ENCODE measurements at regions not wholly inside any gene's neighbourhood (a gene's known extent, or its start where the extent isn't known, plus 50 kb on each side); places are given as distances from the start of the nearest gene placed in this dataset.

DNA sequence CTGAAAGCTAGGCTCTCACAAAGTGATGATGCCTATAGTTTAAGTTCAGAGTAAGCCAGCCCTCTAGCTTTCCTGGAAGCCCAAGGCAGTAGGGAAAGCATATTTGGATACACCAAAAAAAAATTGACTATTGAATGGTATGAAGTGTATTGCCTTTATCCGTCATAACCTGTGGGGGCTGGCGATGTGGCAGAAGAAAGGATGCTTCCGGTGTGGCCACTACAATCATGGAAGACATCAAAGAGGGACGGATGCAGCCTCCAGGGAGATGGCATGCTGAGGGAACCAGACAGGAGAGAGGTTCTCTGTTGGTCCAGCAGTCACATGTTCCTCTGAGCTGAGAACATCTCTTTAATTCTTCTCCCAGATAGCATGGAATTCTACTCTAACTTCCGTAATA is 170.3 kb downstream of the TMEM18 start:
- DNase-seq = no peak

DNA sequence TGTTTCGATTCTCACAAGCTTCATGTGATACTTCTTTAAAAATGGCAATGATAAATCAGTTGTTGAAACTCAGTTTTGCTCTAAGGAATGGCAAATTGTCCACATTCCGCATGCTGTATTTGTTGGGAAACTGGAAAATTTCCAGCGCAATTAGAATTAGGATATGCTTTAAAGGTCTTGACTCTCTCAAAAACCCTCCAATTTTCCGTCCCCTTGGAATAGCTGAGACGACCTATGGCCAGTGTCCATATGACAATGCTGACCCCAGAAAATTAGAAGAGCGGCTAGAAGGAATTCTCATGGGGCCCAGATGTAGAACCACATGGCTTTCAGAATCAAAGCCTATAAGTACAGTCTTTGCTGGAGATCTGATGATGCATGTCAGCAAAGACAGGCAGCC is 170.8 kb downstream of the TMEM18 start:
- DNase-seq = no peak

DNA sequence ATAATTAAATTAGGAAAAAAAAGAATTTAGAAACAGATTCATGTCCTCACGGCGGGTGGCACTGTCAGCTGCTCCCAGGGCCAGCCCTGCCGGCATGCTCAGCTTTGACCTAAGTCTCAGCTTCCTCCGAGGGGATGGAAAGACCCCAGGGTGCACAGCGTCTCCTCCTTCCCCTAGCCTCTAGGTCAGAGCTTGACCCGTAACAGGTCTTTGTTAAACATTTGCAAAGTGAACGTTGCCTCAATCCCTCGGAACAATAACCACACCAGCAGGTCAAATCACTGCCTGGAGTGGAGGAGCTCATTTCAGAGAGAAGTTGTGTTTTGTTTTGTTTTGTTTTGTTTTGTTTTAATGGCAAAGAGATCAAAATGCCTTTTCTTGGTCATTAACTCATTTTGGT is 171.3 kb downstream of the TMEM18 start:
- DNase-seq = no peak

GRCh38 chr2:503288-503999 is 173.8 kb downstream of the TMEM18 start:
- DNase-seq = no peak

DNA sequence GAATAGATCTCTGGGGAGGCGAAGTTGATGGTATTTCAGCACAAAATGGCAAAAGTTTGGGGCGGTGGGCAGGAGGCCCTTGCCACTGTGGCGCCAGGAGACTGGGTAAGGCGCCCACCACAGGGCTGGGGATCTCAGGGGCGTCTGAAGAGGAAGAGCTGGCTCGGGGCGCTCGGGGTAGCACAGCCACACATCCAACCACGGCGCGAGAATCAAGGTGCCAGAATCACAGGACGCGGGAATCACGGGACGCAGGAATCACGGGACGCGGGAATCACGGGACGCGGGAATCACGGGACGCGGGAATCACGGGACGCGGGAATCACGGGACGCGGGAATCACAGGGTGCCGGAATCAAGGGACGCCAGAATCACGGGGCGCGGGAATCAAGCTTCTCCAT is 174.4 kb downstream of the TMEM18 start:
- no peak for DNase-seq

GRCh38 chr2:501667-502066 is 175.5 kb downstream of the TMEM18 start:
- no peak for DNase-seq

DNA sequence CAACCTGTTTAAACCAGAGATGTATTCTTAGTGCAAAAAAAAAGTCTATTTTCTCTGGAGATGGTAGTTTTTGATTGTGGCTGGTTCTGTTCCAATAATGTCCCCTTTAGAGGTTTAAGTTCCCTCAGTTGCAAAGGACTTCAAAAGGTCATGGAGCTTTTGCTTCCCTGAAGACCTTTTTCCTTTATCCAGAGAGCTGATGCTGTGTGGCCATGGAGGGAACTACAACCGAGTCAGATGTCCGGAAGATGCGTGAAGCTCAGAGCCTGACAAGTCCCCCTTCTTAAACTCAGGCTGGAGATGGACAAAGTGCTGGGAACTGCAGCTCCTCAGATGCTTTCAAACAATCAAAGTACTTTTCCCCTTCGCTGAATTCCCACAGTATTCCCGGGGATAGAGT is 176.1 kb downstream of the TMEM18 start:
- DNase-seq = no peak

DNA sequence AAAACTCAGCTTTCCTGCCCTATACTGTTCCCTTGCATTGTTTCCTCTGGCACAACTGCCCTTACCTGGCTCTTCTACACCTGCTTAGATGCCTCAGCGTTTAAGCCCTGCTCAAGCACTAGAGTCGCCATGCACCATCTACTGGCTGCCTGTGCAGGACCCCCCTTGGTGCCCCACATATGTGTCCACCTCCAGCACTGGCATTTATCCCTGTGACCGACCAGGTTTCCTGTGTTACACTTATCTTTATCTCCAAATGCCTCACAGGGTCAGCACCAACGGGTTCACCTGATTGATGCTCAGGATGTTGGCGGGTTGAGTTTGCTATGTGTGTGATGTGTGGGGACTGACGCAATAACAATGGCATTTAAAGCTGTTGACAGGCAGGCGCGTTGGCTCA is 177.5 kb downstream of the TMEM18 start:
- no peak for DNase-seq

GRCh38 chr2:498493-499178 is 178.6 kb downstream of the TMEM18 start:
- no peak for DNase-seq

- no peak for DNase-seq
Measured at GRCh38 chr2:497770-498492, 179.3 kb downstream of the TMEM18 start.

DNA sequence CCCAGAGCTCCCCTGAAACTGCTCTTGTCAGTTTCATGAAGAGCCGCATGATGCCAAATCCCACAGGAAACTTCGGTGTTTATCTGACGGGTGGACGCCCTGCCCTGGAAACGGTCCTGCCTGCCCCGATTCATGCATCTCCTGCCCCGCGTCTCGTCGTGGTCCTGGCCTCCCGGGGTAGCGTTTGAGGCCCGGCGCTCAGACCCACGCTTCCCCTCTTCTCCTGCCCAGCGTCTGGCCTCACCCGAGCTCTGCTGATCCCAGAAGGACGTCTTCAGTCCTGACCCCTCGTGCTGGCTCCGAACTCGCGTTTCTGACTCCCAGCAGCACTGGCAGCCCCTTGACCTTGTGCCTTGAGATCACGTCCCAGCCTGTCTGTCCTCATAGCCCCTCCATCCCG is 180.5 kb downstream of the TMEM18 start:
- DNase-seq = no peak

GRCh38 chr2:495745-496275 is 181.4 kb downstream of the TMEM18 start:
- DNase-seq = no peak

- no peak for DNase-seq
Measured at GRCh38 chr2:494853-495252, 182.4 kb downstream of the TMEM18 start.

GRCh38 chr2:493228-493627 is 184.0 kb downstream of the TMEM18 start:
- DNase-seq = no peak

- DNase-seq = no peak
Measured at GRCh38 chr2:492178-492577, 185.0 kb downstream of the TMEM18 start.

GRCh38 chr2:489838-490237 is 187.4 kb downstream of the TMEM18 start:
- DNase-seq = no peak

- DNase-seq = no peak
Measured at GRCh38 chr2:489084-489483, 188.1 kb downstream of the TMEM18 start.

DNA sequence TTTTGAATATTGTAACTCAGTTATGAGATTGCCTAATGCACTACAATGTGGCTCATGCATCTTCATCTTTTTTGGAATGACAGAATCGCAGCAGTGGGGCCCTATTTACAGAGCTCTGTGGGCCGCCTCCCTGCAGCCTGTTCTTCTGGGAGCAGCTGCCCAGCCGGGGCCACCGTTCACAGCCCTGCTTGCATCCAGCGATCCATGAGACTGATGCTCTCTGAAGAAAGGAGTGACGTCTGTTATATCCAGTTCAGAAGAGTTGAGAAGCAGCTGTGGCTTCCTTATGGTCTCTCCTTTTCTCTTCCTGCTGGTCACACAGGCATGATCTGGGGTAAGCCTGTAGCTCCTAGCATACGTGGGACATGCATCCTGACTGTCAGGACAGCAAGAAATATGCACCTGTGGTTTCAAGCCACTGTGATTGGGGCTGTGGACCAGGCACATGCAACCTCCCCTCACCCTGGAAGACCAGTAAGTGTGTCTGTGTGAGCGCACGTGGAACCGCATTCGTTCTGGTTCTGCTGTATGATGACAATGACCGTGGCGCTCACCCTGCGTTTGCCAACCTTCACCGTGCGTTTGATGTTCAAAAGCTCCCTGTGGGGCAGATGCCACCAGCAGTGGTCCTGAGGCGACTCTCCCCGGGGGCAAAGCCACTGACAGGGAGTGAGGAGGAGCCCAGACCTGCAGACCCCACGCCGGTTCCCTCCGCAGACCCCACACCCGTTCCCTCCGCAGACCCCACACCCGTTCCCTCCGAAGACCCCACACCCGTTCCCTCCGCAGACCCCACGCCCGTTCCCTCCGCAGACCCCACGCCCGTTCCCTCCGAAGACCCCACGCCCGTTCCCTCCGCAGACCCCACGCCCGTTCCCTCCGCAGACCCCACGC is 189.8 kb downstream of the TMEM18 start:
- no peak for DNase-seq

DNA sequence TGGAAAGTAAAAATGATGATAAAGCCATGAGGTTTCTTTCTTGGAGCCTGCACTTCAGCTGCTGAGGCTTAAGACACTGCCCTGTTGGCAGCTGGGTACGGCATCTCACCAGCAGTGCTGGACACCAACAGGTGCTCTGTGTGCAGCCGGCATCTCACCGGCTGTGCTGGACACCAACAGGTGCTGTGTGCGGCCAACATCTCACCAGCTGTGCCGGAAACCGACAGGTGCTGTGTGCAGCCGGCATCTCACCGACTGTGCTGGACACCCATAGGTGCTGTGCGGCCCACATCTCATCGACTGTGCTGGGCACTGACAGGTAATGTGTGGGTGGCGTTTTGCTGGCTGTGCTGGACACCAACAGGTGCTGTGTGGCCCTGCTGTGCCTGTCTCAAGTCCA is 190.8 kb downstream of the TMEM18 start:
- no peak for DNase-seq

- no peak for DNase-seq
Measured at GRCh38 chr2:481388-481787, 193.5 kb upstream of the ALKAL2 start.

- DNase-seq = no peak
Measured at GRCh38 chr2:479490-480176, 191.7 kb upstream of the ALKAL2 start.

DNA sequence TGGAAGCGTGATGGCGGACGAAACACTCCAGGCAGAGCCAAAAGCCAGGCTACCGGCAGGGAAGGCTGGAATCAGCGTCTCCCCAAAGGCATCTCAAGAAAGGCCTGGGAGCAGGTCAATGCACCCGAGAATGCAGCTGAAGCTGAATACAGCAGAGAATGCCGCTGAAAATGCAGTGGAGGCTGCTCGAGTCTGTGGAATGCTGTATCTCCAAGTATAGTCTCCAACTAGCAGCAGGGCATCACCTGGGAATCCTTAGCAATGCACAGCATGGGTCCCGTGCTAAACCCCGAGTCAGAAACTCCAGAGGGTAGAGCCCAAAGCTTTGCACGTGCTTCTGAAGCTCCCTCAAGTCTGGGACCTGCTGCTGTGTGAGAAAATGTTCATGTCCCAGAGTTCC is 191.1 kb upstream of the ALKAL2 start:
- no peak for DNase-seq

Data from KG1 (cell line).